SU-DHL-6 (cell line): ENCODE measurements at regions not wholly inside any gene's neighbourhood (a gene's known extent, or its start where the extent isn't known, plus 50 kb on each side); places are given as distances from the start of the nearest gene placed in this dataset.

ENCODE experiments used
- H2AFZ ChIP-seq: fragments of 200-600 bp; sonication (generic); 2 replicates; pipeline ENCODE4 v1.6.1; 2014; ENCODE audit warnings: low read depth, mild to moderate bottlenecking, moderate library complexity, mixed read lengths, antibody characterized with exemption, low read length; ENCODE audit not compliant: severe bottlenecking
- H3F3A ChIP-seq: fragments of 200-600 bp; shearing (Covaris generic); 2 replicates; pipeline ENCODE4 v1.6.0; 2016; ENCODE audit warnings: antibody characterized with exemption, mild to moderate bottlenecking; ENCODE audit not compliant: insufficient read depth
- H3K27ac ChIP-seq: fragments of 200-600 bp; sonication (generic); 2 replicates; pipeline ENCODE4 v1.5.1; 2016; ENCODE audit warnings: low read depth, mild to moderate bottlenecking, low read length, moderate library complexity, mixed read lengths
- H3K27me3 ChIP-seq: fragments of 200-600 bp; sonication (generic), shearing (Covaris generic); 2 replicates; pipeline ENCODE4 v1.6.0; 2014; ENCODE audit warnings: mild to moderate bottlenecking, low read length
- H3K36me3 ChIP-seq: fragments of 200-600 bp; sonication (generic); 2 replicates; pipeline ENCODE4 v1.6.1; 2014; ENCODE audit warnings: mild to moderate bottlenecking, low read length, mixed read lengths
- H3K4me2 ChIP-seq: fragments of 300-600, 200-600 bp; shearing (Covaris generic), sonication (generic); 2 replicates; pipeline ENCODE4 v1.6.0; 2014; ENCODE audit warnings: low read length, low read depth, mild to moderate bottlenecking; ENCODE audit not compliant: poor library complexity, severe bottlenecking
- H3K4me3 ChIP-seq: fragments of 200-600 bp; sonication (generic); 2 replicates; pipeline ENCODE4 v1.5.1; 2014; ENCODE audit warnings: antibody characterized with exemption, low read length, mild to moderate bottlenecking, mixed read lengths; ENCODE audit not compliant: insufficient read depth, poor library complexity, severe bottlenecking
- H3K79me2 ChIP-seq: fragments of 200-600 bp; sonication (generic); 2 replicates; pipeline ENCODE4 v1.6.1; 2014; ENCODE audit warnings: mild to moderate bottlenecking, low read length, moderate library complexity; ENCODE audit not compliant: insufficient read depth
- H3K9ac ChIP-seq: fragments of 200-600 bp; sonication (generic); 2 replicates; pipeline ENCODE4 v1.7.0; 2014; ENCODE audit warnings: mild to moderate bottlenecking, low read length
- H3K9me2 ChIP-seq: fragments of 200-600 bp; sonication (generic); replicated peaks from 2 replicates; pipeline ENCODE4 v1.6.1; 2014; ENCODE audit warnings: low read length; ENCODE audit not compliant: insufficient read depth
- H3K9me3 ChIP-seq: fragments of 200-600 bp; sonication (generic); 2 replicates; pipeline ENCODE4 v1.6.1; 2014; ENCODE audit warnings: low read length, mixed read lengths; ENCODE audit not compliant: insufficient read depth
- H4K20me1 ChIP-seq: fragments of 200-600 bp; sonication (generic); 2 replicates; pipeline ENCODE4 v1.6.1; 2014; ENCODE audit warnings: low read depth, mild to moderate bottlenecking, antibody characterized with exemption, low read length, moderate library complexity, mixed read lengths
- EZH2phosphoT487 ChIP-seq: fragments of 200-600 bp; sonication (generic), shearing (Covaris generic); conservative IDR thresholded peaks from 2 replicates; pipeline ENCODE4 v1.6.1; 2018; ENCODE audit warnings: mild to moderate bottlenecking, antibody characterized with exemption, low read length, moderate library complexity, mixed read lengths
- TF ChIP-seq, protein P1 (sequence below): fragments of 200-600 bp; sonication (generic); IDR thresholded peaks from one replicate; pipeline ENCODE4 v1.5.1; 2017; ENCODE audit warnings: antibody characterized with exemption, mild to moderate bottlenecking, low read length, moderate library complexity; ENCODE audit not compliant: insufficient read depth, poor library complexity, severe bottlenecking

DNA sequence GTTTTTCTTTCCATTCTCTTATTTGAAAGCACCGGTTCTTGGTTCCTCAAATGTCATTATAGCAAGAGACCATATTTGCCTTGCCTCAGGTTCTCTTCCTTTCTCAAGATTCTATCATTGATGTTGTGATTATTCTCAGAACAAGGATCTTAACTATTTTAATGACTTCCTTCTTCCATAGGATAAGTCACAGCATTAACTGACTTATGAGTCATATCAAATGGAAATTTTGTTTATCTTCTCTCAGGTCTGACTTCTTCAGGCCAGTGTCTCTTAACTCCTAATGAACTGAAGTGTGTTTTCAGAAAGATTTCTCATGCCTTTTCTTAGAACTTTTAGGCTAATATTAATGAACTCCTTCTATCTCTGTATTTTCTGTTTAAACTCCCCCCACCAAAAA, 794.6 kb upstream of the LRRN3 start:
- Histone ChIP-seq H2AFZ (no peak overlapping the region), H3K79me2 (no peaks in the 10 kb centered on the region), H3K4me3 (no peak overlapping the region), H3K27ac (no peak overlapping the region), H4K20me1 (no peaks in the 10 kb centered on the region), H3K27me3 (no peaks in the 10 kb centered on the region), H3K36me3 (no peaks in the 10 kb centered on the region), H3K9ac (no peak overlapping the region), H3F3A (no peaks in the 10 kb centered on the region), H3K9me3 (no peaks in the 10 kb centered on the region), H3K4me2 (no peak overlapping the region), H3K9me2 (no peaks in the 10 kb centered on the region)
- TF ChIP-seq, protein P1, sequence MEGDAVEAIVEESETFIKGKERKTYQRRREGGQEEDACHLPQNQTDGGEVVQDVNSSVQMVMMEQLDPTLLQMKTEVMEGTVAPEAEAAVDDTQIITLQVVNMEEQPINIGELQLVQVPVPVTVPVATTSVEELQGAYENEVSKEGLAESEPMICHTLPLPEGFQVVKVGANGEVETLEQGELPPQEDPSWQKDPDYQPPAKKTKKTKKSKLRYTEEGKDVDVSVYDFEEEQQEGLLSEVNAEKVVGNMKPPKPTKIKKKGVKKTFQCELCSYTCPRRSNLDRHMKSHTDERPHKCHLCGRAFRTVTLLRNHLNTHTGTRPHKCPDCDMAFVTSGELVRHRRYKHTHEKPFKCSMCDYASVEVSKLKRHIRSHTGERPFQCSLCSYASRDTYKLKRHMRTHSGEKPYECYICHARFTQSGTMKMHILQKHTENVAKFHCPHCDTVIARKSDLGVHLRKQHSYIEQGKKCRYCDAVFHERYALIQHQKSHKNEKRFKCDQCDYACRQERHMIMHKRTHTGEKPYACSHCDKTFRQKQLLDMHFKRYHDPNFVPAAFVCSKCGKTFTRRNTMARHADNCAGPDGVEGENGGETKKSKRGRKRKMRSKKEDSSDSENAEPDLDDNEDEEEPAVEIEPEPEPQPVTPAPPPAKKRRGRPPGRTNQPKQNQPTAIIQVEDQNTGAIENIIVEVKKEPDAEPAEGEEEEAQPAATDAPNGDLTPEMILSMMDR = no peak
- no peak for TF ChIP-seq EZH2phosphoT487

DNA sequence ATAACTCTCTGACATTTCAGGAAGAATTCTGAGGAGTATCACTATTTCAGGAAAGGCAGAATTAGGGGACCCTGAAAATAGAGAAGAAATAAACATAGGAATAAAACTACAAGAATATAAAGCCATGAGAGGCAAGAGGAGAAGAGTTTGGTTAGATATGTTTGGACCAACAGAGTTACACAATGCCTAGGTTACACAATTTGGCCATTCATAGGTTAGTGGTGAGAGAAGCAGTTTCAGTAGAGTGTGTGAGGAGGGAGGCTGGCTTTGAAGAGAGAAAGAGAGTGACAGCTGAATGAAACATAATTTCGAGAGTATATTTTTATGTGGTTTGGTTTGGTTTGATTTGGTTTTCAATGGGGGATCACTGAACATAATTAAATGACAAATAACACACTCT, 783.2 kb upstream of the LRRN3 start:
- no peaks in the 10 kb centered on the region for H3K27me3 ChIP-seq
- H3K27ac ChIP-seq = no peak overlapping the region
- H3K9ac ChIP-seq = no peak overlapping the region
- no peaks in the 10 kb centered on the region for H3F3A ChIP-seq
- no peaks in the 10 kb centered on the region for H3K9me2 ChIP-seq
- H3K9me3 ChIP-seq = peaks cover 14% of the 10 kb centered on the region; the same call in 1 of the 2 replicates
- no peak for TF ChIP-seq EZH2phosphoT487
- TF ChIP-seq, protein P1 = no peak
- H3K4me3 ChIP-seq = no peak overlapping the region
- no peak overlapping the region for H3K4me2 ChIP-seq
- no peak overlapping the region for H2AFZ ChIP-seq
- no peaks in the 10 kb centered on the region for H3K36me3 ChIP-seq
- H4K20me1 ChIP-seq = no peaks in the 10 kb centered on the region
- no peaks in the 10 kb centered on the region for H3K79me2 ChIP-seq

DNA sequence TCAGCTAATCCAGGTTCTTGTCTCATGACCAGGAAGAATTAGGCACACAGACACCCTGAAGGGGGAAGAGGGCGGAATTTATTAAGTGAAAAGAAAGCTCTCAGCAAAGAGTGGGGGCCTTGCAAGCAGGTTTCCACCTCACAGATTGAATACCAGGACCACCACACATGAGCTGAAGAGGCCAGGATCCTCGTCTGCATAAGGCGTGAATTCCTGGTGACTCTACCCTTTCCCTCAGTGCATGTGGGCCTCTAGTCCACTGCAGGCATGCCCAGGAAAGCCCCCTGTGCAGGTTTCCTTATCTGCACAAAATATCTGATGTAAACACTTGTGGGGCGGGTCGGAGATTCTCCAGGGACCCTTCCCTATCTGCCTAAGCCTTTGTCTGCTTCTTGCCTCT, 782.1 kb upstream of the LRRN3 start:
- no peak overlapping the region for H3K27ac ChIP-seq
- H2AFZ ChIP-seq = no peak overlapping the region
- H3K9ac ChIP-seq = no peak overlapping the region
- H3K27me3 ChIP-seq = no peaks in the 10 kb centered on the region
- H3F3A ChIP-seq = no peaks in the 10 kb centered on the region
- H3K36me3 ChIP-seq = no peaks in the 10 kb centered on the region
- H3K79me2 ChIP-seq = no peaks in the 10 kb centered on the region
- peaks cover 14% of the 10 kb centered on the region; the same call in 1 of the 2 replicates for H3K9me3 ChIP-seq
- H3K9me2 ChIP-seq = no peaks in the 10 kb centered on the region
- TF ChIP-seq EZH2phosphoT487 = no peak
- TF ChIP-seq, protein P1 = no peak
- no peaks in the 10 kb centered on the region for H4K20me1 ChIP-seq
- H3K4me2 ChIP-seq = no peak overlapping the region
- H3K4me3 ChIP-seq = no peak overlapping the region

DNA sequence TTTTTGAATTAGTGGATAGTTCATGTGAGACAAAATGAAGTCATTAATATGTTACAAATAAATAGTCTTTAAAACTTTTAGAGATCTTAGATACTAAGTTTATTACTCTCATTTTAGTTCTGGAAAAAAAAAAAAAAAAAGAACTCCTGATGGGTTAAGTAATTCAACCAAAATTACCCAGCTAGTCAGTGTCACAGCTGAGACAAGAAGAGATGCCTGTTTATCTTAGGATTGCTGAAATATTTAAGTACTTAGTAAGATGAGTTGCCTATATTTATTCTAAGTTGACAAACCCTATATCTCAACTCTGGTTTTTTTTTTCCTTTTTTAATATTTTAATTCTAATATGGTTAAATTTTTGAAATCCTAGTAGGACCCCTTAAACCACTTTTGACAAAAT, 781.0 kb upstream of the LRRN3 start:
- Histone ChIP-seq H3K9me2 (no peaks in the 10 kb centered on the region), H3F3A (no peaks in the 10 kb centered on the region), H3K27ac (no peak overlapping the region), H3K36me3 (no peaks in the 10 kb centered on the region), H3K79me2 (no peaks in the 10 kb centered on the region), H3K9ac (no peak overlapping the region), H3K4me2 (no peak overlapping the region), H4K20me1 (no peaks in the 10 kb centered on the region), H3K27me3 (no peaks in the 10 kb centered on the region), H2AFZ (no peak overlapping the region), H3K9me3 (peaks cover 14% of the 10 kb centered on the region; the same call in 1 of the 2 replicates), H3K4me3 (no peak overlapping the region)
- TF ChIP-seq, protein P1 = no peak
- TF ChIP-seq EZH2phosphoT487 = no peak
